Panc1 (cell line): ENCODE measurements at regions not wholly inside any gene's neighbourhood (a gene's known extent, or its start where the extent isn't known, plus 50 kb on each side); places are given as distances from the start of the nearest gene placed in this dataset.

ENCODE experiments used
- ATAC-seq: fragments of 200-7000 bp; cut with Tn5 transposase; 2 replicates; pipeline ENCODE4 v1.9.1; 2020; ENCODE audit warnings: mild to moderate bottlenecking, moderate library complexity
- BruUV-seq: library from RNA; stranded (reverse); fragments of 400-500 nt; replicated peaks from 2 replicates; lab custom pipeline; 2021; lab: Mats Ljungman, UMichigan
- CTCF ChIA-PET: fragments of 300-600 bp; sonication (Branson Sonifier 250); formaldehyde crosslinking; loops from one replicate; lab custom pipeline; 2022; ENCODE audit warnings: antibody characterized with exemption; lab: Charles Lee
- POLR2A ChIA-PET: fragments of 300-600 bp; sonication (Branson Sonifier 250); formaldehyde crosslinking; loops from one replicate; lab custom pipeline; 2022; ENCODE audit warnings: antibody characterized with exemption; lab: Charles Lee
- DNase-seq: peaks from one replicate; pipeline ENCODE4 v3.0.0-alpha.2; 2010; ENCODE audit warnings: low read depth, low spot score
- H3K27ac ChIP-seq: 2 replicates; pipeline ENCODE4 v1.5.1; 2011; ENCODE audit warnings: mild to moderate bottlenecking, low read length, inconsistent platforms
- H3K27me3 ChIP-seq: fragments of 200-500 bp; sonication (Bioruptor generic); 2 replicates; pipeline ENCODE4 v1.6.0; 2014; ENCODE audit warnings: low read length, inconsistent platforms; ENCODE audit not compliant: control insufficient read depth, insufficient read depth
- H3K36me3 ChIP-seq: fragments of 200-500 bp; sonication (Bioruptor generic); 2 replicates; pipeline ENCODE4 v1.5.1; 2014; ENCODE audit warnings: inconsistent platforms, mild to moderate bottlenecking, low read length, moderate library complexity; ENCODE audit not compliant: control insufficient read depth, insufficient read depth
- H3K4me1 ChIP-seq: 2 replicates; pipeline ENCODE4 v1.5.1; 2011; ENCODE audit warnings: inconsistent platforms, mild to moderate bottlenecking, low read length, moderate library complexity; ENCODE audit not compliant: control insufficient read depth, insufficient read depth
- H3K4me3 ChIP-seq, 2 experiments: 2 replicates each; pipeline ENCODE4 v1.5.1; 2011 to 2012; ENCODE audit warnings: low read depth in 2 of 2, low read length in 2 of 2, mild to moderate bottlenecking in 2 of 2, inconsistent platforms in 1 of 2, moderate library complexity in 1 of 2
- H3K9me3 ChIP-seq: fragments of 200-500 bp; sonication (Bioruptor generic); 2 replicates; pipeline ENCODE4 v1.5.1; 2014; ENCODE audit warnings: low read depth, mild to moderate bottlenecking, inconsistent platforms, low read length, moderate library complexity; ENCODE audit not compliant: control insufficient read depth, insufficient read depth
- POLR2AphosphoS5 ChIP-seq: IDR thresholded peaks from 2 replicates; pipeline ENCODE4 v1.6.1; 2012; ENCODE audit warnings: mild to moderate bottlenecking, low read depth, low read length, moderate library complexity
- SIN3A ChIP-seq: IDR thresholded peaks from 2 replicates; pipeline ENCODE4 v1.6.1; 2012; ENCODE audit warnings: low read depth, mild to moderate bottlenecking, low read length, moderate library complexity, borderline replicate concordance; ENCODE audit not compliant: insufficient read depth
- TCF7L2 ChIP-seq: IDR thresholded peaks from 2 replicates; pipeline ENCODE4 v1.6.1; 2011; ENCODE audit warnings: mild to moderate bottlenecking, low read depth, low read length, inconsistent platforms
- in situ Hi-C: cut with HindIII; loops from 2 replicates; pipeline ENCODE4 v1.10.0; 2016; ENCODE audit warnings: low sequenced_read_pairs, low pct_unique_long_range_greater_than_20kb
- intact Hi-C: fragments of 100-400 bp; cut with micrococcal nuclease; formaldehyde crosslinking; loops from one replicate; pipeline ENCODE4 v1.10.0; 2022; ENCODE audit not compliant: unreplicated experiment
- TF ChIP-seq, protein P1 (sequence below), 2 experiments: IDR thresholded peaks; 2 replicates each; pipeline ENCODE4 v1.6.1; 2011 to 2012; ENCODE audit warnings: low read depth in 2 of 2, control low read depth in 1 of 2, low read length in 1 of 2, mild to moderate bottlenecking in 1 of 2, moderate library complexity in 1 of 2; ENCODE audit not compliant: insufficient read depth in 1 of 2
- TF ChIP-seq, protein P2 (sequence below): fragments of 450-650 bp; IDR thresholded peaks from 2 replicates; pipeline ENCODE4 v1.5.1; 2017; ENCODE audit warnings: mild to moderate bottlenecking

DNA sequence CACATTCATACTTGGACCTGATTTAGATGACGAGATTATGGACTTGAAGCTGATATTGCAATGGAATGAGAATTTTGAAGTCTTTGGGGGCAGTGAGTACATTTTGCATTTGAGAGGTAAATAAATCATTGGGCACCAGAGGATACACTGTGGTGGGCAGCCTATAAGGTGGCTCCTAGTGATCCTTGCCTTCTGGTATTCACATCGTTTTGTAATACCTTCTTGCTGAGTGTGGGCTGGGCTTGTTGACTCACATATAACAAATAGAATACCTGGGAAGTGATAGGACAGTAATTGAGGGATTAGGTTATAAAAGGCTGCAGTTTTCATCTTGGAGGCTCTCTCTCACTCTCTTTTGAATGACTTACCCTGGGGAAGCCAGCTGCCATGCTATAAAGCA is 605.5 kb upstream of the KCNMB2 start:
- no peak for ATAC-seq
- POLR2A ChIA-PET, result interaction anchor here (0.5 kb wide), 1 partner anchor 626 kb away, joined by 9 read pairs; no protein-coding TSS in a partner anchor
- no TSS peak for BruUV-seq
- Histone ChIP-seq H3K27ac (no peak overlapping the region), H3K27me3 (no peaks in the 10 kb centered on the region), H3K4me1 (no peaks in the 10 kb centered on the region; the same call in 1 of the 2 replicates), H3K4me3 (no peak overlapping the region), H3K36me3 (no peaks in the 10 kb centered on the region), H3K9me3 (no peaks in the 10 kb centered on the region)
- CTCF ChIA-PET, result no interaction called here
- in situ Hi-C loops (no loop called here), intact Hi-C loops (no loop called here)
- TF ChIP-seq, protein P1, sequence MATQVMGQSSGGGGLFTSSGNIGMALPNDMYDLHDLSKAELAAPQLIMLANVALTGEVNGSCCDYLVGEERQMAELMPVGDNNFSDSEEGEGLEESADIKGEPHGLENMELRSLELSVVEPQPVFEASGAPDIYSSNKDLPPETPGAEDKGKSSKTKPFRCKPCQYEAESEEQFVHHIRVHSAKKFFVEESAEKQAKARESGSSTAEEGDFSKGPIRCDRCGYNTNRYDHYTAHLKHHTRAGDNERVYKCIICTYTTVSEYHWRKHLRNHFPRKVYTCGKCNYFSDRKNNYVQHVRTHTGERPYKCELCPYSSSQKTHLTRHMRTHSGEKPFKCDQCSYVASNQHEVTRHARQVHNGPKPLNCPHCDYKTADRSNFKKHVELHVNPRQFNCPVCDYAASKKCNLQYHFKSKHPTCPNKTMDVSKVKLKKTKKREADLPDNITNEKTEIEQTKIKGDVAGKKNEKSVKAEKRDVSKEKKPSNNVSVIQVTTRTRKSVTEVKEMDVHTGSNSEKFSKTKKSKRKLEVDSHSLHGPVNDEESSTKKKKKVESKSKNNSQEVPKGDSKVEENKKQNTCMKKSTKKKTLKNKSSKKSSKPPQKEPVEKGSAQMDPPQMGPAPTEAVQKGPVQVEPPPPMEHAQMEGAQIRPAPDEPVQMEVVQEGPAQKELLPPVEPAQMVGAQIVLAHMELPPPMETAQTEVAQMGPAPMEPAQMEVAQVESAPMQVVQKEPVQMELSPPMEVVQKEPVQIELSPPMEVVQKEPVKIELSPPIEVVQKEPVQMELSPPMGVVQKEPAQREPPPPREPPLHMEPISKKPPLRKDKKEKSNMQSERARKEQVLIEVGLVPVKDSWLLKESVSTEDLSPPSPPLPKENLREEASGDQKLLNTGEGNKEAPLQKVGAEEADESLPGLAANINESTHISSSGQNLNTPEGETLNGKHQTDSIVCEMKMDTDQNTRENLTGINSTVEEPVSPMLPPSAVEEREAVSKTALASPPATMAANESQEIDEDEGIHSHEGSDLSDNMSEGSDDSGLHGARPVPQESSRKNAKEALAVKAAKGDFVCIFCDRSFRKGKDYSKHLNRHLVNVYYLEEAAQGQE (IDR thresholded peaks at IDR 0.05; ENCODE audit: insufficient read depth in 1 of 2, low read depth in 2 of 2, low read length in 1 of 2), result no peak
- TF ChIP-seq, protein P2, sequence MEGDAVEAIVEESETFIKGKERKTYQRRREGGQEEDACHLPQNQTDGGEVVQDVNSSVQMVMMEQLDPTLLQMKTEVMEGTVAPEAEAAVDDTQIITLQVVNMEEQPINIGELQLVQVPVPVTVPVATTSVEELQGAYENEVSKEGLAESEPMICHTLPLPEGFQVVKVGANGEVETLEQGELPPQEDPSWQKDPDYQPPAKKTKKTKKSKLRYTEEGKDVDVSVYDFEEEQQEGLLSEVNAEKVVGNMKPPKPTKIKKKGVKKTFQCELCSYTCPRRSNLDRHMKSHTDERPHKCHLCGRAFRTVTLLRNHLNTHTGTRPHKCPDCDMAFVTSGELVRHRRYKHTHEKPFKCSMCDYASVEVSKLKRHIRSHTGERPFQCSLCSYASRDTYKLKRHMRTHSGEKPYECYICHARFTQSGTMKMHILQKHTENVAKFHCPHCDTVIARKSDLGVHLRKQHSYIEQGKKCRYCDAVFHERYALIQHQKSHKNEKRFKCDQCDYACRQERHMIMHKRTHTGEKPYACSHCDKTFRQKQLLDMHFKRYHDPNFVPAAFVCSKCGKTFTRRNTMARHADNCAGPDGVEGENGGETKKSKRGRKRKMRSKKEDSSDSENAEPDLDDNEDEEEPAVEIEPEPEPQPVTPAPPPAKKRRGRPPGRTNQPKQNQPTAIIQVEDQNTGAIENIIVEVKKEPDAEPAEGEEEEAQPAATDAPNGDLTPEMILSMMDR, result no peak
- TF ChIP-seq TCF7L2, result no peak
- no peak for DNase-seq

DNA sequence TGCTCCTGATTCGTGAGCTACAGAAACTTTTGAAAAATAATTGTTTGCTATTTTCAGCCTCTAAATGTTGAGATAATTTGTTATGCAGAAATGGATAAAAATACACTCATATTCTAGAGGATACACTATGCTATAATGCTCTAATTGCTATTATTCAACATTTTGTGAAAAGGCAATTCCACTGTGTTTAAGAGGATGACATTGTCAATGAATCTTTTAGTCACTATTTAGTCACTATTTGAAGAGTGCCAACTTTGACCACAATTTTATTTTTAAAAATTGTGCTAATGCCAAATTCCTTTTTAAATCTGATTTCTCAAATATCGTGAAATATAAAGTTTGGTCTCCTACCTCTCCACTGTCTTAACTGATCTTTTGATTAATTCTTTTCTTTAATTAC is 604.9 kb upstream of the KCNMB2 start:
- Histone ChIP-seq H3K36me3 (no peaks in the 10 kb centered on the region), H3K27ac (no peak overlapping the region), H3K4me1 (no peaks in the 10 kb centered on the region; the same call in 1 of the 2 replicates), H3K9me3 (no peaks in the 10 kb centered on the region), H3K4me3 (no peak overlapping the region), H3K27me3 (no peaks in the 10 kb centered on the region)
- ChIA-PET CTCF (no interaction called here), POLR2A (no interaction called here)
- in situ Hi-C loops (no loop called here), intact Hi-C loops (no loop called here)
- TF ChIP-seq SIN3A, result no peak
- TF ChIP-seq TCF7L2, result no peak
- TF ChIP-seq, protein P2, result no peak
- no peak for TF ChIP-seq POLR2AphosphoS5
- TF ChIP-seq, protein P1 (IDR thresholded peaks at IDR 0.05; ENCODE audit: insufficient read depth in 1 of 2, low read depth in 2 of 2, low read length in 1 of 2), result no peak
- DNase-seq, result no peak
- no peak for ATAC-seq
- BruUV-seq, result no TSS peak
